ENCODE measurements at regions not wholly inside any gene's neighbourhood (a gene's known extent, or its start where the extent isn't known, plus 50 kb on each side); places are given as distances from the start of the nearest gene placed in this dataset.

GRCh38 chr4:135210341-135210740, 1008.8 kb upstream of the PABPC4L start:
- WGBS, 3 donors = 50 to 58% (median 56%) methylated on average over 5 of the region's 5 CpGs
- ATAC-seq (no peak), DNase-seq (no peak)
- no peak for TF ChIP-seq CTCF (IDR thresholded peaks at IDR 0.05)
- H3K36me3 ChIP-seq (ENCODE audit: insufficient read depth in 1 of 2, low read depth in 1 of 2) = no peaks in the 10 kb centered on the region
- H3K4me3 ChIP-seq = no peak overlapping the region
- intact Hi-C loops (cut with DNase I) = no loop called here
- no peaks in the 10 kb centered on the region for H3K4me1 ChIP-seq
- no peaks in the 10 kb centered on the region for H3K9me3 ChIP-seq
- H3K27me3 ChIP-seq (ENCODE audit: insufficient read depth in 3 of 3, low read length in 2 of 3) = no peaks in the 10 kb centered on the region
- H3K27ac ChIP-seq = no peak overlapping the region

GRCh38 chr4:135207531-135207930, 1005.9 kb upstream of the PABPC4L start:
- no peaks in the 10 kb centered on the region for H3K27me3 ChIP-seq (ENCODE audit: insufficient read depth in 3 of 3, low read length in 2 of 3)
- no peak for TF ChIP-seq CTCF (IDR thresholded peaks at IDR 0.05)
- no peaks in the 10 kb centered on the region for H3K9me3 ChIP-seq
- H3K4me3 ChIP-seq = no peak overlapping the region
- no peak overlapping the region for H3K27ac ChIP-seq
- ATAC-seq (no peak), DNase-seq (no peak)
- H3K4me1 ChIP-seq = no peaks in the 10 kb centered on the region
- intact Hi-C loops (cut with DNase I) = no loop called here
- no peaks in the 10 kb centered on the region for H3K36me3 ChIP-seq (ENCODE audit: insufficient read depth in 1 of 2, low read depth in 1 of 2)

- Histone ChIP-seq H3K36me3 (ENCODE audit: insufficient read depth in 1 of 2, low read depth in 1 of 2) (no peaks in the 10 kb centered on the region), H3K4me1 (no peaks in the 10 kb centered on the region), H3K27me3 (ENCODE audit: insufficient read depth in 3 of 3, low read length in 2 of 3) (no peaks in the 10 kb centered on the region), H3K27ac (no peak overlapping the region), H3K9me3 (no peaks in the 10 kb centered on the region), H3K4me3 (no peak overlapping the region)
- DNase-seq (no peak), ATAC-seq (no peak)
- TF ChIP-seq CTCF (IDR thresholded peaks at IDR 0.05) = no peak
- intact Hi-C loops (cut with DNase I) = no loop called here
- 49 to 58% (median 57%) methylated on average over 3 of the region's 3 CpGs for WGBS, 3 donors
These were observed 1002.7 kb upstream of the PABPC4L start for GRCh38 chr4:135204311-135204710.

GRCh38 chr4:135201081-135201480, 999.5 kb upstream of the PABPC4L start:
- DNase-seq (no peak), ATAC-seq (no peak)
- H3K27me3 ChIP-seq (ENCODE audit: insufficient read depth in 3 of 3, low read length in 2 of 3) = no peaks in the 10 kb centered on the region
- H3K9me3 ChIP-seq = no peaks in the 10 kb centered on the region
- no peak overlapping the region for H3K4me3 ChIP-seq
- no peak for TF ChIP-seq CTCF (IDR thresholded peaks at IDR 0.05)
- no peaks in the 10 kb centered on the region for H3K36me3 ChIP-seq (ENCODE audit: insufficient read depth in 1 of 2, low read depth in 1 of 2)
- intact Hi-C loops (cut with DNase I) = no loop called here
- H3K27ac ChIP-seq = no peak overlapping the region
- no peaks in the 10 kb centered on the region for H3K4me1 ChIP-seq
- WGBS, 3 donors = 84 to 86% (median 84%) methylated on average over 4 to 5 of the region's 5 CpGs

- 29 to 53% (median 29%) methylated on average over 1 of the region's 1 CpG for WGBS, 3 donors
- Histone ChIP-seq H3K4me3 (no peak overlapping the region), H3K4me1 (no peaks in the 10 kb centered on the region), H3K27ac (no peak overlapping the region), H3K27me3 (ENCODE audit: insufficient read depth in 3 of 3, low read length in 2 of 3) (no peaks in the 10 kb centered on the region), H3K9me3 (no peaks in the 10 kb centered on the region), H3K36me3 (ENCODE audit: insufficient read depth in 1 of 2, low read depth in 1 of 2) (no peaks in the 10 kb centered on the region)
- DNase-seq (no peak), ATAC-seq (no peak)
- intact Hi-C loops (cut with DNase I) = no loop called here
- no peak for TF ChIP-seq CTCF (IDR thresholded peaks at IDR 0.05)
These were observed 996.1 kb upstream of the PABPC4L start for GRCh38 chr4:135197641-135198040.
